H1 (cell line): ENCODE measurements at regions not wholly inside any gene's neighbourhood (a gene's known extent, or its start where the extent isn't known, plus 50 kb on each side); places are given as distances from the start of the nearest gene placed in this dataset.

ENCODE experiments used
- CTCF ChIA-PET: fragments of 300-600 bp; sonication (Branson Sonifier 250); formaldehyde crosslinking; loops from one replicate; lab custom pipeline; 2021; ENCODE audit not compliant: partially characterized antibody; lab: Charles Lee
- POLR2A ChIA-PET: fragments of 300-600 bp; sonication (Branson Sonifier 250); formaldehyde crosslinking; loops from one replicate; lab custom pipeline; 2021; ENCODE audit warnings: inconsistent platforms; ENCODE audit not compliant: partially characterized antibody; lab: Charles Lee
- DNase-seq, 2 experiments: peaks; one replicate each; pipeline versions ENCODE4 v3.0.0 to v3.0.0-alpha.2; 2010 to 2022; ENCODE audit warnings: low spot score in 2 of 2, low read depth in 1 of 2, mixed read lengths in 1 of 2
- FAIRE-seq: peaks from 2 replicates; lab custom pipeline; 2011; peaks lifted over from hg19 to GRCh38; lab: Jason Lieb, UNC
- H2AFZ ChIP-seq: 2 replicates; pipeline ENCODE4 v1.8.1; 2012; ENCODE audit warnings: low read length, inconsistent platforms
- H2AK5ac ChIP-seq: 2 replicates; pipeline ENCODE4 v1.6.1; 2013; ENCODE audit warnings: low read depth, low read length
- H2BK120ac ChIP-seq: replicated peaks from 2 replicates; pipeline ENCODE3; 2013; ENCODE audit warnings: low read depth, low read length, inconsistent platforms
- H2BK12ac ChIP-seq: 2 replicates; pipeline ENCODE4 v1.6.1; 2013; ENCODE audit warnings: low read depth, low read length
- H2BK15ac ChIP-seq: 2 replicates; pipeline ENCODE4 v1.6.1; 2013; ENCODE audit warnings: low read length
- H2BK20ac ChIP-seq: 2 replicates; pipeline ENCODE4 v1.6.1; 2013; ENCODE audit warnings: low read length
- H2BK5ac ChIP-seq: 2 replicates; pipeline ENCODE4 v1.6.1; 2013; ENCODE audit warnings: low read depth, low read length
- H3K14ac ChIP-seq: 2 replicates; pipeline ENCODE4 v1.6.1; 2013; ENCODE audit warnings: inconsistent platforms; ENCODE audit not compliant: insufficient read length
- H3K18ac ChIP-seq: 2 replicates; pipeline ENCODE4 v1.6.1; 2013; ENCODE audit warnings: low read length; ENCODE audit errors: extremely low read depth
- H3K23ac ChIP-seq: 2 replicates; pipeline ENCODE4 v1.6.1; 2013; ENCODE audit warnings: inconsistent platforms; ENCODE audit not compliant: insufficient read length
- H3K23me2 ChIP-seq: 2 replicates; pipeline ENCODE4 v1.6.1; 2013; ENCODE audit warnings: low read depth, low read length
- H3K27ac ChIP-seq: 2 replicates; pipeline ENCODE4 v1.6.1; 2011; ENCODE audit warnings: low read depth, low read length, inconsistent platforms
- H3K27me3 ChIP-seq, 4 experiments: replicated peaks in 1 of 4; 1 replicate in 1 of 4; 2 replicates in 3 of 4; pipeline versions ENCODE4 v1.6.1 to v1.8.1; 2011 to 2013; ENCODE audit warnings: low read length in 3 of 4, mild to moderate bottlenecking in 3 of 4, inconsistent platforms in 2 of 4, mixed read lengths in 2 of 4, moderate library complexity in 1 of 4; ENCODE audit not compliant: control insufficient read depth in 3 of 4, insufficient read depth in 3 of 4; ENCODE audit errors: extremely low read depth in 1 of 4
- H3K36me3 ChIP-seq, 4 experiments: 2 replicates each; pipeline versions ENCODE4 v1.6.1 to v1.8.1; 2011 to 2013; ENCODE audit warnings: mild to moderate bottlenecking in 4 of 4, low read length in 3 of 4, moderate library complexity in 2 of 4, control low read depth in 1 of 4, inconsistent platforms in 1 of 4; ENCODE audit not compliant: insufficient read depth in 4 of 4, control insufficient read depth in 2 of 4
- H3K4ac ChIP-seq: replicated peaks from 2 replicates; pipeline ENCODE3; 2013; ENCODE audit warnings: low read length, low read depth, mixed read lengths, inconsistent platforms; ENCODE audit not compliant: insufficient read length
- H3K4me1 ChIP-seq, 4 experiments: replicated peaks in 1 of 4; 1 replicate in 1 of 4; 2 replicates in 3 of 4; pipeline versions ENCODE4 v1.6.1 to v1.8.1; 2011 to 2013; ENCODE audit warnings: low read length in 3 of 4, inconsistent platforms in 2 of 4, mixed read lengths in 1 of 4; ENCODE audit not compliant: insufficient read depth in 4 of 4, control insufficient read depth in 3 of 4
- H3K4me2 ChIP-seq, 2 experiments: 2 replicates each; pipeline versions ENCODE4 v1.6.1 to v1.8.1; 2011 to 2013; ENCODE audit warnings: low read depth in 2 of 2, low read length in 2 of 2, control low read depth in 1 of 2, inconsistent platforms in 1 of 2, mild to moderate bottlenecking in 1 of 2; ENCODE audit not compliant: insufficient read depth in 1 of 2
- H3K4me3 ChIP-seq, 4 experiments: fragments of 200-600, 300-600 bp in 1 of 4; sonication (generic), shearing (Covaris generic), sonication (Bioruptor Twin) in 1 of 4; 2 replicates each; pipeline versions ENCODE4 v1.5.1 to v1.8.1; 2011 to 2016; ENCODE audit warnings: low read length in 4 of 4, low read depth in 3 of 4, control low read depth in 2 of 4, inconsistent platforms in 2 of 4, mild to moderate bottlenecking in 2 of 4, mixed read lengths in 1 of 4, moderate library complexity in 1 of 4; ENCODE audit not compliant: insufficient read depth in 2 of 4; ENCODE audit errors: extremely low read depth in 1 of 4
- H3K56ac ChIP-seq: replicated peaks from 2 replicates; pipeline ENCODE3; 2013; ENCODE audit warnings: low read depth, mild to moderate bottlenecking, mixed read lengths, low read length, inconsistent platforms; ENCODE audit not compliant: insufficient read length
- H3K79me1 ChIP-seq: 2 replicates; pipeline ENCODE4 v1.6.1; 2013; ENCODE audit warnings: low read depth, low read length, control low read depth
- H3K79me2 ChIP-seq, 2 experiments: 2 replicates each; pipeline versions ENCODE4 v1.6.1 to v1.8.1; 2012 to 2013; ENCODE audit warnings: low read length in 2 of 2, mild to moderate bottlenecking in 2 of 2, inconsistent platforms in 1 of 2; ENCODE audit not compliant: insufficient read depth in 2 of 2, control insufficient read depth in 1 of 2
- H3K9ac ChIP-seq, 4 experiments: replicated peaks in 1 of 4; 1 replicate in 1 of 4; 2 replicates in 3 of 4; pipeline versions ENCODE4 v1.6.1 to v1.8.1; 2011 to 2013; ENCODE audit warnings: low read depth in 3 of 4, low read length in 3 of 4, control low read depth in 2 of 4, mild to moderate bottlenecking in 2 of 4, moderate library complexity in 2 of 4, inconsistent platforms in 1 of 4; ENCODE audit errors: extremely low read depth in 1 of 4
- H3K9me3 ChIP-seq, 2 experiments: 2 replicates each; pipeline versions ENCODE4 v1.6.1 to v1.8.1; 2012 to 2013; ENCODE audit warnings: mild to moderate bottlenecking in 2 of 2, moderate library complexity in 2 of 2, control low read depth in 1 of 2, inconsistent platforms in 1 of 2, low read depth in 1 of 2, low read length in 1 of 2, mixed read lengths in 1 of 2; ENCODE audit not compliant: insufficient read depth in 2 of 2
- H4K20me1 ChIP-seq, 2 experiments: replicated peaks in 1 of 2; 2 replicates each; pipeline versions ENCODE3 to v1.8.1; 2011 to 2013; ENCODE audit warnings: inconsistent platforms in 2 of 2, low read length in 2 of 2, mild to moderate bottlenecking in 1 of 2; ENCODE audit not compliant: insufficient read depth in 2 of 2, control insufficient read depth in 1 of 2
- H4K5ac ChIP-seq: 2 replicates; pipeline ENCODE4 v1.6.1; 2013; ENCODE audit warnings: low read length, low read depth, mixed read lengths, inconsistent platforms; ENCODE audit not compliant: insufficient read length
- H4K8ac ChIP-seq: 2 replicates; pipeline ENCODE4 v1.8.0; 2013; ENCODE audit warnings: mild to moderate bottlenecking, moderate library complexity, low read length, inconsistent platforms; ENCODE audit not compliant: insufficient read depth; ENCODE audit errors: extremely low read depth
- H4K91ac ChIP-seq: replicated peaks from 2 replicates; pipeline ENCODE3; 2013; ENCODE audit warnings: low read length, mixed read lengths, inconsistent platforms; ENCODE audit not compliant: insufficient read length
- SUZ12 ChIP-seq: fragments of 200-600 bp; sonication (generic); IDR thresholded peaks from 2 replicates; pipeline ENCODE4 v1.6.1; 2012; ENCODE audit warnings: mild to moderate bottlenecking, inconsistent platforms, low read length, moderate library complexity, mixed read lengths
- TAF7 ChIP-seq: optimal IDR thresholded peaks from 2 replicates; pipeline ENCODE3; 2011; ENCODE audit warnings: low read depth, mild to moderate bottlenecking, inconsistent platforms, low read length, moderate library complexity, borderline replicate concordance
- WGBS, 2 experiments: shearing (Covaris generic) in 1 of 2; methylation state at CpG; one replicate each; pipeline versions ENCODE4 v1.1.6 to v1.1.7; 2013 to 2015; ENCODE audit warnings: low lambda C conversion rate in 2 of 2, mixed read lengths in 2 of 2, inconsistent platforms in 1 of 2, low coverage in 1 of 2, missing lambda C conversion rate in 1 of 2; ENCODE audit not compliant: insufficient replicate concordance in 2 of 2, insufficient coverage in 1 of 2, insufficient read length in 1 of 2; ENCODE audit errors: extremely low coverage in 1 of 2, missing lambda C conversion rate in 1 of 2; 5-methylcytosine and 5-hydroxymethylcytosine counted together

DNA sequence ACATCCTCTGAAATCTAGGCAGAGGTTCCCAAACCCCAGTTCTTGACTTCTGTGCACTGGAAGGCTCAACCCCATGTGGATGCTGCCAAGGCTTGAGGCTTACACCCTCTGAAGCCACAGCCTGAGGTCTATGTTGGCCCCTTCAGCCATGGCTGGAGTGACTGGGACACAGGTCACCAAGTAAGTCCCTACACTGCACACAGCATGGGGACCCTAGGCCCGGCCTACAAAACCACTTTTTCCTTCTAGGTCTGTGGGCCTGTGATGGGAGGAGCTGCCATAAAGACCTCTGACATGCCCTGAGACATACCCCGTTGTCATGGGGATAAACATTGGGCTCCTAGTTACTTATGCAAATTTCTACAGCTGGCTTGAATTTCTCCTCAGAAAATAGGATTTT is 418.8 kb upstream of the CCNH start:
- 92% methylated on average over 2 of the region's 2 CpGs; no CpG with 5 or more reads in 1 of the 2 experiments for WGBS, 2 experiments
- Histone ChIP-seq H3K9ac (no peak overlapping the region), H4K91ac (no peak overlapping the region)
- TF ChIP-seq TAF7 (no peak), SUZ12 (no peak)

More for the DNA sequence above, 418.8 kb upstream of the CCNH start:
- Histone ChIP-seq H3K4me3 (no peak overlapping the region), H3K36me3 (no peaks in the 10 kb centered on the region), H2AFZ (no peak overlapping the region), H3K18ac (no peak overlapping the region), H3K27ac (no peak overlapping the region), H3K56ac (no peak overlapping the region), H2BK120ac (no peak overlapping the region), H2BK5ac (no peak overlapping the region), H4K5ac (no peak overlapping the region), H3K79me1 (no peaks in the 10 kb centered on the region), H2BK12ac (no peak overlapping the region), H3K27me3 (no peaks in the 10 kb centered on the region), H3K4me1 (no peaks in the 10 kb centered on the region), H3K4me2 (no peak overlapping the region), H2BK15ac (no peak overlapping the region), H4K20me1 (no peaks in the 10 kb centered on the region), H3K23me2 (no peaks in the 10 kb centered on the region; the same call in 1 of the 2 replicates), H3K14ac (no peak overlapping the region), H2AK5ac (no peak overlapping the region), H2BK20ac (no peak overlapping the region), H3K9me3 (peaks cover 3 to 7% of the 10 kb centered on the region in 2 experiments; a peak in 3 of 4 replicates), H3K23ac (no peak overlapping the region), H4K8ac (no peak overlapping the region), H3K4ac (no peak overlapping the region), H3K79me2 (no peaks in the 10 kb centered on the region)
- POLR2A ChIA-PET: no interaction called here
- no peak for DNase-seq
- CTCF ChIA-PET: no interaction called here
- no peak for FAIRE-seq
